Brain microvascular endothelial cell (primary cell): ENCODE measurements at regions not wholly inside any gene's neighbourhood (a gene's known extent, or its start where the extent isn't known, plus 50 kb on each side); places are given as distances from the start of the nearest gene placed in this dataset.

ENCODE experiments used
- DNase-seq: peaks from one replicate; pipeline ENCODE4 v3.0.0-alpha.2; 2020
- H3K27ac ChIP-seq: fragments of 250-450 bp; sonication (Bioruptor Pico); 2 replicates; pipeline ENCODE4 v1.5.1; 2020; ENCODE audit warnings: mild to moderate bottlenecking, moderate library complexity
- H3K27me3 ChIP-seq: fragments of 250-450 bp; sonication (Bioruptor Pico); replicated peaks from 2 replicates; pipeline ENCODE4 v1.5.1; 2020; ENCODE audit warnings: mild to moderate bottlenecking
- H3K36me3 ChIP-seq: fragments of 250-450 bp; sonication (Bioruptor Pico); replicated peaks from 2 replicates; pipeline ENCODE4 v1.5.1; 2020; ENCODE audit warnings: mild to moderate bottlenecking
- H3K4me3 ChIP-seq: 2 replicates; pipeline ENCODE4 v1.5.1; 2011; ENCODE audit warnings: low read depth, mild to moderate bottlenecking, control low read depth, low read length, moderate library complexity
- CTCF ChIP-seq: IDR thresholded peaks from 2 replicates; pipeline ENCODE4 v1.5.1; 2011; ENCODE audit warnings: low read depth, mild to moderate bottlenecking, moderate library complexity, low read length, control low read depth, inconsistent platforms; ENCODE audit errors: missing control alignments
- in situ Hi-C: cut with HindIII; loops from 2 replicates; pipeline ENCODE4 v1.10.0; 2017; ENCODE audit warnings: low sequenced_read_pairs, low pct_ligation_motif_present

DNA sequence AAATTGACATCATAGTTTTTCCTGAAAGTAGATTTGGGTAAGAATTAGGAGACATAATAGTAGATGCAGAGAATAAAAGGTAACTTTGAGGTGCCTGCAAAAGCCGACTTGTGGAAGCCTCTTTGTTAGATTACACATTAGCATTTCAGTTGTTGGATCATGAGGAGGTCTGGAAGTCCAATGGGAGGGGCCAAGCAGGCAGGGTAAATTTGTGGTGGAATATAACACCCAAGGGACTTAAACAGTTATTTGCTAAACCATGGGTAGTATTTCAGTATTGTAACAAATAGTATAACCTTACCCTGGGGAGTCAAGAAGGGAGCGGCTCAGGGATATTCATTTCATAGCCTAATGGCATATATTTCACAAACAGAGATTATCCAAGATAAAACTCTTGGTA is 810.7 kb upstream of the AMOT start:
- DNase-seq: no peak
- no peaks in the 10 kb centered on the region for H3K27me3 ChIP-seq
- no peak overlapping the region for H3K27ac ChIP-seq
- in situ Hi-C loops: no loop called here
- H3K4me3 ChIP-seq: no peak overlapping the region
- H3K36me3 ChIP-seq: no peaks in the 10 kb centered on the region
- no peak for TF ChIP-seq CTCF

DNA sequence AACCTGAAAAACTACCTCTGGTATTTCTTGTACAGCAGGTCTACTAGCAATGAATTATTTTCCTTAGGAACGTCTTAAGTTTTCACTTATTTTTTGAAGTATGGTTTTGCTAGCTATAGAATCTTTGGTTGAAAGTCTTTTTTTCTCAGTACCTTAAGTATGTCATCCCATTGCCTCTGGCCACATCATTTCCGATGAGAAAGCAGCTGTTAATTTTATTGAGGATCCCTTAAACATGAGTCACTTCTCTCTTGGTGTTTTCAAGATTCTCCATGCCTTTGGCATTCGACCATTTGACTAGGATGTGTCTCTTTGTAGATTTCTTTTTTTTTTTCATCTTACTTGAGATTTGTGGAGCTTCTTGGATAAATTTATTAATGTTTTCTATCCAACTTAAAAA is 803.8 kb upstream of the AMOT start:
- no peaks in the 10 kb centered on the region for H3K27me3 ChIP-seq
- no peak overlapping the region for H3K27ac ChIP-seq
- DNase-seq: no peak
- no peak overlapping the region for H3K4me3 ChIP-seq
- H3K36me3 ChIP-seq: no peaks in the 10 kb centered on the region
- no peak for TF ChIP-seq CTCF
- in situ Hi-C loops: no loop called here

- in situ Hi-C loops: no loop called here
These were observed 793.9 kb upstream of the AMOT start for GRCh38 chrX:113634565-113634964.

DNA sequence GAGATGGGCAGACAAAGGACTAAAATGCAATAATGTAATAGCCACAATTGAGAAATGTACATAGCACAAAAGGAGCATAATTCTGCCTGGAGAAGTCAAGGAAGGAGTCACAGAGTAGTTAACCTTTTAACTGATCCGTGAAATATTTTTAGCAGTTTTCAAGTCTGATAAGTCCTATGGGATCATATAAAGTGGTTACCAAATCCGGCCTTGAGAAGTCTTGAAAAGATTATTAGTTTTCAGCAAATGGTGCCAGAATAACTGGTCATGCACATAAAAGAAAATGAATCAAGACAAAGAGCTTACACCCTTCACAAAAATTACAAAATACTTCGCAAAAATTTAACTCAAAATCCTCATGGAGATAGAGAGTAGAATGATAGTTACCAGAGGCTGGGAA is 788.7 kb upstream of the AMOT start:
- TF ChIP-seq CTCF: no peak
- DNase-seq: no peak
- Histone ChIP-seq H3K4me3 (no peak overlapping the region), H3K27ac (no peak overlapping the region), H3K27me3 (no peaks in the 10 kb centered on the region), H3K36me3 (no peaks in the 10 kb centered on the region)
- in situ Hi-C loops: no loop called here

More at GRCh38 chrX:113634565-113634964, 793.9 kb upstream of the AMOT start:
- no peaks in the 10 kb centered on the region for H3K27me3 ChIP-seq
- H3K27ac ChIP-seq: no peak overlapping the region
- H3K36me3 ChIP-seq: no peaks in the 10 kb centered on the region
- no peak overlapping the region for H3K4me3 ChIP-seq
- no peak for TF ChIP-seq CTCF
- no peak for DNase-seq

DNA sequence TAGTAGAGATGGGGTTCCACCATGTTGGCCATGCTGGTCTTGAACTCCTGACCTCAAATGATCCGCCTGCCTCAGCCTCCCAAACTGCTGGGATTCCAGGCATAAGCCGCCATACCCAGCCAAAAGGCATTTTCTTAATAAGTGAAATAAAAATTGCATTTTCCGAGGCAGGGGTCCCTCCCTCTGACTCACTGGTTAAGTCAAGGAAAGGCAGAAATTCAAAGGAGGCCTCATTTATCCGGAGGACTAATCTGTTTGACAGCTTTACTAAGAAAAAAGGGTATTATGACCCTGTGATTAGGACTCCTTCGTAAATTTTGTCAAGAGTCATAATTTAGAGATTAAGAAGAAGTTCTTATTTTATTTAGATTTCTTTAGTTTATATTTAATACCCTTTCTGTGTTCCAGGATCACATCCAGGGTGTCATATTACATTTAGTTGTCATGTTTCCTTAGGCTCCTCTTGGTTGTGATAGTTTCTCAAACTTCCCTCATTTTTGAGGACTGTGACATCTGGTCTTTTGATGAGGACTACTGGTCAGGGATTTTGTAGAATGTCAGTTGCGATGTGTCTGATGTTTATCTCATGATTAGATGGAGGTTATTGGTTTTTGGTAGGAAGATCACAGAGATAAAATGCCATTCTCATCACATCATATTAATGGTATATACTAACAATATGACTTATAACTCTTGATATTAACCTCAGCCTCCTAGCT is 753.7 kb upstream of the AMOT start:
- Histone ChIP-seq H3K36me3 (no peaks in the 10 kb centered on the region), H3K27me3 (no peaks in the 10 kb centered on the region), H3K27ac (no peak overlapping the region), H3K4me3 (no peak overlapping the region)
- TF ChIP-seq CTCF: no peak
- in situ Hi-C loops: no loop called here
- DNase-seq: no peak
